Activated T-helper 1 cell treated with anti-CD3 and anti-CD28 coated beads, Interleukin-12 subunit alpha, Interleukin-12 subunit beta, Interleukin-2, Interleukin-4 antibody, amounts not matched to agents 30 ng/mL and 10 ng/mL and 1 ng/mL, durations not matched to agents 14 hours and 24 hours and 36 hours (primary cell): ENCODE measurements at regions not wholly inside any gene's neighbourhood (a gene's known extent, or its start where the extent isn't known, plus 50 kb on each side); places are given as distances from the start of the nearest gene placed in this dataset.

ENCODE experiments used
- DNase-seq: peaks from one replicate; pipeline ENCODE4 v3.0.0; 2021; ENCODE audit warnings: low spot score
- H3K27ac Mint-ChIP-seq: one replicate; pipeline ENCODE4 v1.8.0; 2021; ENCODE audit warnings: mild to moderate bottlenecking, mixed read lengths
- H3K27me3 Mint-ChIP-seq: one replicate; pipeline ENCODE4 v1.8.0; 2022; ENCODE audit warnings: mild to moderate bottlenecking, moderate library complexity, mixed read lengths; ENCODE audit not compliant: insufficient read depth
- H3K36me3 Mint-ChIP-seq: one replicate; pipeline ENCODE4 v1.8.0; 2021; ENCODE audit warnings: low read depth, mixed read lengths
- H3K4me1 Mint-ChIP-seq: one replicate; pipeline ENCODE4 v1.8.0; 2021; ENCODE audit warnings: low read depth, mixed read lengths
- H3K4me3 Mint-ChIP-seq: one replicate; pipeline ENCODE4 v1.8.0; 2021; ENCODE audit warnings: mild to moderate bottlenecking, moderate library complexity, mixed read lengths
- H3K9me3 Mint-ChIP-seq: one replicate; pipeline ENCODE4 v1.8.0; 2021; ENCODE audit warnings: mixed read lengths
- intact Hi-C: fragments of 100-400 bp; cut with micrococcal nuclease; formaldehyde crosslinking; loops from one replicate; pipeline ENCODE4 v1.15.1; 2024

DNA sequence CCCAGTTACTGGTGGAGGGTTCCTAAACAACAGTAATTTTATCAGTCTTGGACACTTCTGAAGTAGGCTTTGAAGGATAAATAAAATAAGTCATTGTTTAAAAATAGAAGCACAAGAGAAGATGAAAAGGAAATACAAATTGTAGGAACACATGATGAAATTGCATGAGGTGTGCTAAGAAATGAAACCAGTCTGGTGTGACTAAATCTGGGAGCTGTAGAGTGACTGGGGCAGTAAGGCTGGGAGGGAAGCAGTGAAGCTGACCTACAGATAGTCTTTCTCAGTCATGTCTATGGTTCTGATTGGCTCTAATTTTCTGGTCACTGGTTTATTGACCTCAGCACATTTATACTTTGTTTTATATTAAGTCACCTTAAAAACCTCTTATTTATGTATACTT, 139.1 kb downstream of the SLC17A6 start:
- no peak for DNase-seq
- no peak overlapping the region for H3K4me3 Mint-ChIP-seq
- no peaks in the 10 kb centered on the region for H3K36me3 Mint-ChIP-seq
- intact Hi-C loops, result no loop called here
- H3K27me3 Mint-ChIP-seq, result no peaks in the 10 kb centered on the region
- H3K4me1 Mint-ChIP-seq, result no peaks in the 10 kb centered on the region
- no peak overlapping the region for H3K27ac Mint-ChIP-seq
- no peaks in the 10 kb centered on the region for H3K9me3 Mint-ChIP-seq

DNA sequence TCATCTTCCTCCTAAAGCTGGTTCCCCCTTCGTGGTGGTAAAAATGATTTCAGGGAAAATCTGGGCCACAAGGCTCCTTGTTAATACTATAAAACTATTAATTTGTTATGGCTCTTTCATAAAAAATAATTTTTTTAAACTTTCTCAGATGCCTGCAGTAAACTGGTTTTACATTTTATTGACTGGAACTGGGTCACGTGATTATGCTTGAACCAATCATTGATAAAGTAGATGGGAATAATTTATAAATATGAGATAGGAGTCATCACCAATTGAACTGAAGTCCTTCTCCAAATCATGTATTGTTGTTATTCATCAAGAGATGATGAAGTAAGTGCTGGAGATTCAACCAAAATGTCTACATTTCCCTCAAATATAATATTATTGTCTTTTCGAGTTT, 138.4 kb downstream of the SLC17A6 start:
- H3K9me3 Mint-ChIP-seq, result no peaks in the 10 kb centered on the region
- intact Hi-C loops, result no loop called here
- H3K36me3 Mint-ChIP-seq, result no peaks in the 10 kb centered on the region

GRCh38 chr11:22474616-22475015, 136.4 kb downstream of the SLC17A6 start:
- Mint-ChIP-seq H3K4me3 (no peak overlapping the region), H3K27ac (no peak overlapping the region), H3K27me3 (no peaks in the 10 kb centered on the region), H3K4me1 (no peaks in the 10 kb centered on the region), H3K36me3 (no peaks in the 10 kb centered on the region), H3K9me3 (no peaks in the 10 kb centered on the region)
- intact Hi-C loops, result no loop called here
- no peak for DNase-seq

More for the DNA sequence above, 138.4 kb downstream of the SLC17A6 start:
- DNase-seq, result no peak
- Mint-ChIP-seq H3K4me1 (no peaks in the 10 kb centered on the region), H3K4me3 (no peak overlapping the region), H3K27ac (no peak overlapping the region), H3K27me3 (no peaks in the 10 kb centered on the region)

- intact Hi-C loops, result no loop called here
- Mint-ChIP-seq H3K4me1 (no peaks in the 10 kb centered on the region), H3K4me3 (no peak overlapping the region), H3K36me3 (no peaks in the 10 kb centered on the region), H3K27ac (no peak overlapping the region), H3K27me3 (no peaks in the 10 kb centered on the region), H3K9me3 (no peaks in the 10 kb centered on the region)
- DNase-seq, result no peak
Observed at GRCh38 chr11:22473586-22473985, 135.4 kb downstream of the SLC17A6 start.

DNA sequence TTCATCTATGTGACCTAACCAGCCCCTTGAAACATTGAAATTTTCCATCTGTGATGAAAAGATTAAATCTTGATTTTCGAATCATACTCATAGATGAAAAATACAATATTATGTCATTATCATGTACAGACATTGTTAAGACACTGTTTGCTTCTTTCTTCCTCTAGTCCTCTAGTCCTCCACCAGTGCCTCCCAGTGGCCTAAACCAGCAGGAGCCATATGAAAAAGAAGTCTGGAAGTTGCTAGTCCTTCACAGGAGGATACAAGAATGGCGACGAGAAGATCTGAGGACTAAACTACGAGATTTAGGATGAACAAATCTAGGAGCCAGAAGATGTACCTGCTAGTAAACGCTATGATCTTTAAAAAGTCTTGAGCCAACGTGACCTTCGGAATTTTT, 134.1 kb downstream of the SLC17A6 start:
- intact Hi-C loops, result no loop called here
- no peaks in the 10 kb centered on the region for H3K9me3 Mint-ChIP-seq
- no peak overlapping the region for H3K27ac Mint-ChIP-seq
- no peaks in the 10 kb centered on the region for H3K4me1 Mint-ChIP-seq
- no peaks in the 10 kb centered on the region for H3K36me3 Mint-ChIP-seq
- no peak for DNase-seq
- no peak overlapping the region for H3K4me3 Mint-ChIP-seq
- no peaks in the 10 kb centered on the region for H3K27me3 Mint-ChIP-seq

- no peak overlapping the region for H3K27ac Mint-ChIP-seq
- no peaks in the 10 kb centered on the region for H3K36me3 Mint-ChIP-seq
- H3K4me1 Mint-ChIP-seq, result no peaks in the 10 kb centered on the region
- H3K9me3 Mint-ChIP-seq, result no peaks in the 10 kb centered on the region
- intact Hi-C loops, result no loop called here
- H3K4me3 Mint-ChIP-seq, result no peak overlapping the region
- no peaks in the 10 kb centered on the region for H3K27me3 Mint-ChIP-seq
- DNase-seq, result no peak
Observed at GRCh38 chr11:22471385-22471784, 133.2 kb downstream of the SLC17A6 start.

- H3K27me3 Mint-ChIP-seq, result no peaks in the 10 kb centered on the region
- intact Hi-C loops, result no loop called here
- H3K4me1 Mint-ChIP-seq, result no peaks in the 10 kb centered on the region
- no peak overlapping the region for H3K4me3 Mint-ChIP-seq
- no peak overlapping the region for H3K27ac Mint-ChIP-seq
- H3K9me3 Mint-ChIP-seq, result no peaks in the 10 kb centered on the region
- no peak for DNase-seq
- no peaks in the 10 kb centered on the region for H3K36me3 Mint-ChIP-seq
Observed at GRCh38 chr11:22467741-22468140, 129.6 kb downstream of the SLC17A6 start.

DNA sequence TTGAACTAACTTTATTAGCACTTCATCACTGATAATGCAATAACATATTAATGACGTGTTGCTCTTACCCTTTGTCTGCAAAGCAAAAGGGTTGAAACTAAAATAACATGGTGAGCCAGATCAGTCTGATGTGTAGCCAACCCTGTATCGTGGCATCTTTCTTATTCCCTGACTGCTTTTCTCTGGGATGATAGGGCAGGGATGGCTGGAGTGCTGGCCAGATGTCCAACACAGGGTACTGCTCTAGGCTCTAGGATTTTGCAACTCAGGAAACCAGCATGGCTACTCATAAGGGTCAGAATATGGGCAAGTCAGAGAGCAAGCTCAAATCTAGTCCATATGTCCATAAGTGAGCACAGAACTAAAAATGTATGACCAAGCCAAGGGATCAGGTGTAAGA, 129.1 kb downstream of the SLC17A6 start:
- Mint-ChIP-seq H3K36me3 (no peaks in the 10 kb centered on the region), H3K9me3 (no peaks in the 10 kb centered on the region), H3K4me3 (no peak overlapping the region), H3K4me1 (no peaks in the 10 kb centered on the region), H3K27me3 (no peaks in the 10 kb centered on the region), H3K27ac (no peak overlapping the region)
- DNase-seq, result no peak
- intact Hi-C loops, result no loop called here

DNA sequence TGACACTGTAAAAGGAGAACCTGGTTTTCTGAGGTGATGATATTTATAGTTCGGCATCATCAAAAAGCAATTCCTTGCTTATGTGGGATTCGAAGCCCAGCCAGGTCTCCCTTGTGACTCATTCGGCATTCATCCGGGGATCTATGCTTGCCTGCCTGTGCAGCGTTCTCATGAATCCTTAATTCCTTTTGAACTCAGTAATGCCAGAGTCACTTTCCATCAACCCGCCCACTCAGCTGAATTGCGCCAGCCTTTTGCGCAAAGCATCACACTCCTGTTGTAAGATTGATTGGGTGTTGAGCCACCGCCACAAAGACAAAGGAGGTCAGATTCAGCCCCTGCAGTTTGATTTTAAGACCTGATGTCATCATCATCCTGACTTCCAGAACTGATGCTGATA, 128.6 kb downstream of the SLC17A6 start:
- no peaks in the 10 kb centered on the region for H3K27me3 Mint-ChIP-seq
- DNase-seq, result no peak
- no peak overlapping the region for H3K4me3 Mint-ChIP-seq

DNA sequence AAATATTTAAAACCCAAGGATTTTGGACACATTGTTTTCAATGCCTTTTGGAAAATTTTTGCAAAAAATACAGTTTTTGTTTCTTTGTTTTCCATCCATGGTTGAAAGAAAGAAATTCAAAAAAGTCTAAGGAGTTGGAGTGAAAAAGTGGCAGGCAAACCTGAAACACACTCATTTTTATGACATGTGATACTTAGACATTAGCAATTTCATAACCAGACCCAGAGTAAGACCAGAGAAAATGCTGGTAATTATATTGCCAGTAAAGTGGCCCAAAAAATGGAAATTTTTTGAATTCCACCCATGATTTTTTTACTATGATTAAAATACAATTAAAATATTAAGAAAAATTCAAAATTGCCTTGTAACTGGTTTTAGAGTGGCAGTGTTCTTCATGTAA, 128.2 kb downstream of the SLC17A6 start:
- Mint-ChIP-seq H3K4me3 (no peak overlapping the region), H3K27ac (no peak overlapping the region), H3K36me3 (no peaks in the 10 kb centered on the region), H3K9me3 (no peaks in the 10 kb centered on the region), H3K4me1 (no peaks in the 10 kb centered on the region), H3K27me3 (no peaks in the 10 kb centered on the region)
- DNase-seq, result no peak
- intact Hi-C loops, result no loop called here

More for the DNA sequence above, 128.6 kb downstream of the SLC17A6 start:
- intact Hi-C loops, result no loop called here
- H3K9me3 Mint-ChIP-seq, result no peaks in the 10 kb centered on the region
- H3K36me3 Mint-ChIP-seq, result no peaks in the 10 kb centered on the region
- H3K27ac Mint-ChIP-seq, result no peak overlapping the region
- no peaks in the 10 kb centered on the region for H3K4me1 Mint-ChIP-seq

DNA sequence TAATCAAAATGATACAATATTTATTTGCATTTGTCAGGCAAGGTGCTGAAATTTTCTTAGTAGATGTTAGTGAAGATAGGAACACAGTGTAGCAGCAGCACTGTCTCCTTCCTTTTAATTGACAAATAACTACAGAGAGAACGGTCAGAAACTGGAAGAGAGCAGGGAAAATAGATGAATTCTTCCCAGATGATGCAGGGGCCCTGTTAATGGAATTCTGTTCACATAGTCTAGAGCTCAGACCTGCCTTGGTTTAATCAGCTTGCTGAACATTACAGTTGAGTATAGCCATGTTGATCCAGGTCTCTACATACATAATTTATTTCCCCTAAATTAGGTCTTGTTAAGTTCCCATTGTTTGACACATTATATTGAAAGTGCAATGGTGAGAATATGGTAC, 127.4 kb downstream of the SLC17A6 start:
- no peak for DNase-seq
- intact Hi-C loops, result no loop called here
- no peaks in the 10 kb centered on the region for H3K4me1 Mint-ChIP-seq
- no peaks in the 10 kb centered on the region for H3K36me3 Mint-ChIP-seq
- H3K27ac Mint-ChIP-seq, result no peak overlapping the region
- H3K9me3 Mint-ChIP-seq, result no peaks in the 10 kb centered on the region
- H3K4me3 Mint-ChIP-seq, result no peak overlapping the region
- no peaks in the 10 kb centered on the region for H3K27me3 Mint-ChIP-seq

GRCh38 chr11:22461626-22462025, 123.4 kb downstream of the SLC17A6 start:
- no peaks in the 10 kb centered on the region for H3K4me1 Mint-ChIP-seq
- DNase-seq, result no peak
- no peaks in the 10 kb centered on the region for H3K27me3 Mint-ChIP-seq
- intact Hi-C loops, result no loop called here
- no peak overlapping the region for H3K4me3 Mint-ChIP-seq
- H3K9me3 Mint-ChIP-seq, result no peaks in the 10 kb centered on the region
- H3K36me3 Mint-ChIP-seq, result no peaks in the 10 kb centered on the region
- no peak overlapping the region for H3K27ac Mint-ChIP-seq

- intact Hi-C loops, result no loop called here
- Mint-ChIP-seq H3K36me3 (no peaks in the 10 kb centered on the region), H3K27ac (no peak overlapping the region), H3K27me3 (no peaks in the 10 kb centered on the region), H3K4me1 (no peaks in the 10 kb centered on the region), H3K9me3 (no peaks in the 10 kb centered on the region), H3K4me3 (no peak overlapping the region)
- no peak for DNase-seq
Observed at GRCh38 chr11:22460181-22460580, 122.0 kb downstream of the SLC17A6 start.

DNA sequence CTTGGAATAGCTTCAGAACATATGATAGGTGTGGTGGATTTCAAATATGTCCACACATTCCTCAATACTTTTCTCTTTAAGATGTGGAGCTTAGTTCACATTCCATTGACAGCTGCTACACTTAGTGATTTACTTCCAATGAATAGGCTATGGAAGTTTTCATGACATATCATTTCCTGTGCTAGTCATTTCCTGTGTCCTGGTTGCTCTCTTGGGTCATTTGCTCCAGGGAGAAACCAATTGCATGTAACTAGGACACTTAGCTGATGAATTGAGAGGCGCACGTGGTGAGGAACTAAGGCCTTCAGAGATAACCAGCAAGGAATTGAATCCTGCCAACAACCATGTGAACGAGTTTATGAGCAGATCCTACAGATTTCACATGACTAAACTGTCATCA, 120.9 kb downstream of the SLC17A6 start:
- Mint-ChIP-seq H3K4me1 (no peaks in the 10 kb centered on the region), H3K27me3 (no peaks in the 10 kb centered on the region), H3K9me3 (no peaks in the 10 kb centered on the region), H3K36me3 (no peaks in the 10 kb centered on the region), H3K4me3 (no peak overlapping the region), H3K27ac (no peak overlapping the region)
- intact Hi-C loops, result no loop called here
- DNase-seq, result no peak
